NCI-H460 (cell line): ENCODE measurements at regions not wholly inside any gene's neighbourhood (a gene's known extent, or its start where the extent isn't known, plus 50 kb on each side); places are given as distances from the start of the nearest gene placed in this dataset.
"Not testable (repeated sequence)": the region's sequence is repeated elsewhere in the genome, so short reads cannot be mapped to it uniquely, and the experiment has no call there.

Experiments used
- DNase-seq: peaks from one replicate; pipeline ENCODE4 v3.0.0-alpha.2; 2016; ENCODE audit warnings: low read depth; ENCODE audit errors: extremely low read depth

GRCh38 chr16:48956620-48957019, 325.0 kb downstream of the CBLN1 start:
- DNase-seq: no peak

- DNase-seq: no peak
Measured at GRCh38 chr16:48955837-48956236, 325.8 kb downstream of the CBLN1 start.

DNA sequence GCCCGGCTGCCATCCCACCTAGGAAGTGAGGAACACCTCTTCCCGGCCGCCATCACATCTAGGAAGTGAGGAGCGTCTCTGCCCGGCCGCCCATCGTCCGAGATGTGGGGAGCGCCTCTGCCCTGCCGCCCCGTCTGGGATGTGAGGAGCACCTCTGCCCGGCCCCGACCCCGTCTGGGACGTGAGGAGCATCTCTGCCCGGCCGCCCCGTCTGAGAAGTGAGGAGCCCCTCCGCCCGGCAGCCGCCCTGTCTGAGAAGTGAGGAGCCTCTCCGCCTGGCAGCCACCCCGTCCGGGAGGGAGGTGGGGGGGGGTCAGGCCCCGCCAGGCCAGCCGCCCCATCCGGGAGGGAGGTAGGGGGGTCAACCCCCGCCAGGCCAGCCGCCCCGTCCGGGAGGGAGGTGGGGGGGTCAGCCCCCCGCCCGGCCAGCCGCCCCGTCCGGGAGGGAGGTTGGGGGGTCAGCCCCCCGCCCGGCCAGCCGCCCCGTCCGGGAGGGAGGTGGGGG, 330.0 kb downstream of the CBLN1 start:
- not testable (repeated sequence) for DNase-seq

DNA sequence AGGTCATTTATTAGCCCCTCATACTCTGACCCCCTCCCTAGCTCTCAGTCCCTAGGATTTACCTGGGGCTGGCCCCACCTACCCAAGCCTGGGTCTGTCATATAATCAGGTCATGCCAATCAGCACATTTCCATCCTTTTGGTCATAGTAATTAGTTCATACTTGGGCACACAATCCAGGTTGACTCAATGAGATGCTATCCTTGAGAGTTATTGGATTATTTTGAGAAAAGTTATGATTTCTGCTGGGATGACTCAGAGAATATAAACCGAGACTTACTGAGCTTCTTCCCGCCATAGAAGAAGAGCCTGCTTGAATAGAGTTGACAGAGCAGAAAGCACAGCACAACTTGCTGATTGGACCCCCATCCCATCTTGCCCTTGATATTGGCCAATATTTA, 331.5 kb downstream of the CBLN1 start:
- DNase-seq: no peak

DNA sequence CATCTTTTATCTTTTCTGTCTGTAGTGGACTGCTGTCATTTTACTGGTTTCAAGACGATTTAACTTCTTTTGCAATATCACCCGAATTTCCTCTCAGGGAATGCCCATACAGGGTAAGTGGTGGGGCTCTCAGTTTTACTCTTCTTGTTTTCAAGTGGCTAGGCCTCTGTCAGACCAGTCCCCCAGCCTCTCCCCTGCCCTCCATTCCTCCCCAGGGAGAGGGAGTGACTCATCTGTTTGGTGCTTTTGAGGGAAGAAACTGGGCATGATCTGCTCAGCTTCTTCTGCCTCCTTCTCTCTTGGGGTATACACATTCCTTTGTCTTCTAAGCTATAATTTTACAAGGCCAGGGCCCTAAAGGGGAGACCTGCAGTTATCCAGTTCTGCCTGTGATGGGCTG, 332.0 kb downstream of the CBLN1 start:
- no peak for DNase-seq

GRCh38 chr16:48948911-48949310, 332.7 kb downstream of the CBLN1 start:
- no peak for DNase-seq

DNA sequence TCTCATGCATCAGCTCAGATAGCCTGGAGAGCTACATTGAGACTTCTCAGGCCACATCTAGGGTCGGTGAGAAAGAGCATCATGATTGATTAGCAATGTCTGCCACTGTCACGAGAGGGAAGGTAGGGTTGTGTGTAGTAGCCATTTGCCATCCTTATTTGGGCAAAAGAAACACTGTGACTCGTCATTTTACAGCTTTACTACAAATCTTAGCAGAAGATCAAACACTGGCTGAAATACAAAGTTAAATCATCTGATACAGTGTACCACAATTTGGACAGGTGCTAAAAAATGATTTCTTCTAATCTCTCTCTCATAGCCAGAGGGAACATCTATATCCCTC, 334.3 kb downstream of the CBLN1 start:
- DNase-seq: no peak

GRCh38 chr16:48946686-48947370, 334.8 kb downstream of the CBLN1 start:
- no peak for DNase-seq

GRCh38 chr16:48942996-48943395, 333.0 kb upstream of the N4BP1 start:
- no peak for DNase-seq

- no peak for DNase-seq
Measured at GRCh38 chr16:48936811-48937210, 326.8 kb upstream of the N4BP1 start.

- no peak for DNase-seq
Measured at GRCh38 chr16:48932216-48932855, 322.4 kb upstream of the N4BP1 start.

- DNase-seq: no peak
Measured at GRCh38 chr16:48930951-48931553, 321.1 kb upstream of the N4BP1 start.

DNA sequence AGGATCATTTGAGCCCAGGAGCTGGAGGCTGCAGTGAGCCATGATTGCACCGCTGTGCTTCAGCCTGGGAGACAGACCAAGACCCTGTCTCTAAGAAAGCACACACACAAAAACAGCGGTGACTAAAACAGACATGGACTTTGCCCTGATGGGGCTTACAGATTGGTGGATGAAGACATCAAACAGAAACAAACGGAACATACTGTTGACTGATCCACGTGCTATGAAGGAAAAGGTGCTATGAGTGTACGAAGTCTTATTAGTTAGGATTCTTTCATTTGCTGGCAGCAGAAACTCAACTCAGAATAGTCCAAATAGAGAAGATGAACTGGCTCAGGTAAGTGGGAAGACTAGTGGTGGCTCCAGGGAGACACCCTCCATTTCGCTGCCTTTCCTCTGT, 309.8 kb upstream of the N4BP1 start:
- DNase-seq: no peak

- no peak for DNase-seq
Measured at GRCh38 chr16:48918520-48919258, 308.7 kb upstream of the N4BP1 start.

- DNase-seq: no peak
Measured at GRCh38 chr16:48916566-48916965, 306.6 kb upstream of the N4BP1 start.

GRCh38 chr16:48914070-48914469, 304.1 kb upstream of the N4BP1 start:
- no peak for DNase-seq

GRCh38 chr16:48913384-48913783, 303.4 kb upstream of the N4BP1 start:
- DNase-seq: no peak

GRCh38 chr16:48912360-48912759, 302.4 kb upstream of the N4BP1 start:
- DNase-seq: no peak

GRCh38 chr16:48911700-48912099, 301.7 kb upstream of the N4BP1 start:
- DNase-seq: no peak

DNA sequence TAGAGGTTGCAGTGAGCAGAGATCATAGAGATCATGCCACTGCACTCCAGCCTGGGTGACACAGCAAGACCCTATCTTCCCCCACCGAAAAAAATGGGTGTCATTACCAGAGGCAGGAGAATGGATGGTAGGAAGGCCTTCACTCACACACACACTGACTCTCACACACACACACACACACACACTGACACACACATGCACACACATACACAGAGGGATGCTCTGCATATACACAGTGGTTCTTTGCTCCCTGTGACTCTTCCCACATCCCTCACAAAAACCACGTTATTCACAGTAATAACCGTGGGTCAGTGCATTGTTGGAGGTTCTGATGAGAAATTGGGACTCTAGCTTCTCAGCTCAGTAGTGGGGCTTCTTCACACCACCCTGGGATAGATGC, 300.2 kb upstream of the N4BP1 start:
- DNase-seq: no peak

DNA sequence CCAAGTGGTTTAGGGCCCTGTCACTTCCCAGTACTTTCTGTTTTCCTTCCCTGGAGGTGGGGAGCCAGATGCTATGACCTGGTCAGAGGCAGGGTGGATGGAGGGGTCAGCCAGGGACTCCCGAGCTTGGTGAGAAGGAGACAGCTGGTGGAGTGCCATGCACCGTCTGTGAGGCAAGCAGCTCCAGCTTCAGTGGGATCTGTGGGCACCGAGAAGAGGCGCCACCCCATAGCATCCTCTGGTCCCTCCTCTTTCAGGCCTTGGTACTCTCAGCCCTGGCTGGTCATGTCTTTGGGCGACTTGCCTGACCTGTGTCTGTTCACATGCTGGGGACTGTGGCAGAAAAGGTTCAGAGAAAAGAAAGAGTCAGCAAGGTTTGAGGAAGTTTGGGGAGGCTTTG, 299.3 kb upstream of the N4BP1 start:
- DNase-seq: no peak
